Hepatic stellate cell (primary cell): ENCODE measurements at regions not wholly inside any gene's neighbourhood (a gene's known extent, or its start where the extent isn't known, plus 50 kb on each side); places are given as distances from the start of the nearest gene placed in this dataset.
"Not testable (repeated sequence)": the region's sequence is repeated elsewhere in the genome, so short reads cannot be mapped to it uniquely, and the experiment has no call there.

ENCODE experiments used
- DNase-seq: peaks from one replicate; pipeline ENCODE4 v3.0.0; 2011; ENCODE audit warnings: low spot score

GRCh38 chr2:35803126-35803525 lies 552.5 kb upstream of the CRIM1 start:
- DNase-seq: no peak

- no peak for DNase-seq
Observed at GRCh38 chr2:35794796-35795450, 560.7 kb upstream of the CRIM1 start.

- no peak for DNase-seq
Observed at GRCh38 chr2:35790292-35790691, 565.3 kb upstream of the CRIM1 start.

GRCh38 chr2:35788543-35788942 lies 567.0 kb upstream of the CRIM1 start:
- no peak for DNase-seq

- DNase-seq: no peak
Observed at GRCh38 chr2:35787302-35788031, 568.1 kb upstream of the CRIM1 start.

- no peak for DNase-seq
Observed at GRCh38 chr2:35785564-35785963, 570.0 kb upstream of the CRIM1 start.

- DNase-seq: no peak
Observed at GRCh38 chr2:35784777-35785176, 570.8 kb upstream of the CRIM1 start.

GRCh38 chr2:35783723-35784122 lies 571.9 kb upstream of the CRIM1 start:
- DNase-seq: no peak

- no peak for DNase-seq
Observed at GRCh38 chr2:35741556-35741955, 614.0 kb upstream of the CRIM1 start.

- DNase-seq: no peak
Observed at GRCh38 chr2:35731674-35732073, 623.9 kb upstream of the CRIM1 start.

GRCh38 chr2:35714883-35715282 lies 640.7 kb upstream of the CRIM1 start:
- DNase-seq: no peak

- DNase-seq: no peak
Observed at GRCh38 chr2:35708411-35708923, 647.1 kb upstream of the CRIM1 start.

- no peak for DNase-seq
Observed at GRCh38 chr2:35688309-35688708, 667.3 kb upstream of the CRIM1 start.

- DNase-seq: no peak
Observed at GRCh38 chr2:35651688-35652323, 703.8 kb upstream of the CRIM1 start.

GRCh38 chr2:35614640-35615039 lies 740.9 kb upstream of the CRIM1 start:
- no peak for DNase-seq

- DNase-seq: no peak
Observed at GRCh38 chr2:35606394-35606793, 749.2 kb upstream of the CRIM1 start.

- DNase-seq: no peak
Observed at GRCh38 chr2:35598310-35598709, 757.3 kb upstream of the CRIM1 start.

GRCh38 chr2:35591886-35592285 lies 763.7 kb upstream of the CRIM1 start:
- no peak for DNase-seq

GRCh38 chr2:35585972-35586371 lies 769.6 kb upstream of the CRIM1 start:
- DNase-seq: no peak

- no peak for DNase-seq
Observed at GRCh38 chr2:35582637-35583036, 772.9 kb upstream of the CRIM1 start.

- no peak for DNase-seq
Observed at GRCh38 chr2:35580956-35581355, 774.6 kb upstream of the CRIM1 start.

GRCh38 chr2:35568574-35568973 lies 787.0 kb upstream of the CRIM1 start:
- DNase-seq: not testable (repeated sequence)

- DNase-seq: no peak
Observed at GRCh38 chr2:35562488-35562887, 793.1 kb upstream of the CRIM1 start.
